Endothelial cell of hepatic sinusoid (primary cell): ENCODE measurements at regions not wholly inside any gene's neighbourhood (a gene's known extent, or its start where the extent isn't known, plus 50 kb on each side); places are given as distances from the start of the nearest gene placed in this dataset.
"Not testable (repeated sequence)": the region's sequence is repeated elsewhere in the genome, so short reads cannot be mapped to it uniquely, and the experiment has no call there.

Source experiments
- in situ Hi-C: cut with HindIII; loops from 2 replicates; pipeline ENCODE4 v1.10.0; 2017; ENCODE audit warnings: low sequenced_read_pairs

GRCh38 chr1:190665045-190665444 lies 187.4 kb upstream of the BRINP3 start:
- in situ Hi-C loops, result no loop called here

DNA sequence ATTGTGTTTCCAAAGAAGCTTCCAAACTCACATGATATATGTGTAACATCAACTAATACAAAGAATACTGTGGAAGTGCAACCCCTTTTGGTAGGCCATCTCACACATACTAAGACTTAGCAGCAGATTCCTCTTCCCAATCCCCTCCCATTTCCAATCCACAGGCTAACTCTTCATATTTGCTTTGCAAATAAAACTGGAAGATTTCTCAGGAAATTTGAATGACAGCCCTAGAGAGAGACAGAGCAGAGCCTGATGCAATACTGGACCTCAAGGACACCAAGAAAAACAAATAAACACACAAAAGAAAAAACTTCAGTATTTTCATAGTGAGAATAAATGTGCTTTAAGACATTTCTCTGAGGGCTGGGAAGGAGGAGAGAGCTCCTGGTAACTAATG lies 190.2 kb upstream of the BRINP3 start:
- in situ Hi-C loops, result no loop called here

DNA sequence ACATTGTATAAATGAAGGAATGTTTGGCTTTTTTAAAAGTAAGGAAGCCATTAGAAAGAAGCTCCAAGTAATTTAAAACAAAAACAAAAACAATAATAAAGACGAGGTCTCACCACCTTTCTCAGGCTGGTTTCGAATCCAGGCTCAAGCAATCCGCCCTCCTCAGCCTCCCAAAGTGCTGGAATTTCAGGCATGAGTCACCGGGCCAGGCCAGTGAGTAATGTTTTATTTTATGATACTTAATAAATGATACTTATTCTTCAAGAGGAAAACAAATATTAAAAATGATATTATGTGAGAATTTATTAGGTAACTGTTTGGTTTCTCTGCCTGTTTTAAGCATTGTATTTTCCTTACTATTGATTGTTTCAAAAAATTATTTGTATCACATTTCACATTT lies 201.4 kb upstream of the BRINP3 start:
- in situ Hi-C loops, result no loop called here

DNA sequence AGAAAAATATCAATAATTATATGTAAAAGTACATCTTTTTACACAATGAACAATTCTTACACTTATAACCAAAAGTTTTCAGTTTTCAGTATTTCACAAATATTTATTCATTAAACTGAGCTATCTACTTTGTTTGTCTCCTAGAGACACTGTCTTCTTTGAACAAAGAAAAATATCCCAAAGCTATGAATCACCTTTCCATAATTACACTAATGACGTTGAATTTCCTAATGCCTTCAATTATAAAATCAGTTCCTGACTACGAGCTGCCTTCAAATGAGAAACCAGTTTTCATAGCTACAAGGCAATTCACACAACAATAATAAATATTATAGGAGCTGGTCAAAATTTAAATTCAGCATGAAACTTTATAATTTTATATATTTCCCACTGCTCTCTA lies 201.8 kb upstream of the BRINP3 start:
- in situ Hi-C loops, result no loop called here

- in situ Hi-C loops, result no loop called here
These were observed 202.3 kb upstream of the BRINP3 start for GRCh38 chr1:190679983-190680382.

DNA sequence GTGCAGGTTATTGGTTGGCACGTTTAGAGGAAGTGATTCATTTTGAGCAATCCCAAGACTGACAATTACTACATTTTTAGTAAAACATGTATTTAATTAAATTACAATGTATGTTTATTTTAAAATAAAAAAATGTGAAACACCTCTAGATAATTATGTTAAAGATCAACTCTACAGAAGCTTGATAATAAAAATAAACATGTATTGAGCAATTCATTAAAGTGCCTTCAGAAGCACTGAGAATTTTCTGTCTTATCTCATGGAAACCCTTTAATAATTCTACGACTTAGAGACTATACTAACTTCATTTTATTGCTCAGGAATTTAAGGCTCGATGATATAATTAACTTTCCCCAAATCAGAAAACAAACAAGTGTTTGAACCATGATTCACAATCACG lies 208.0 kb upstream of the BRINP3 start:
- in situ Hi-C loops, result no loop called here

DNA sequence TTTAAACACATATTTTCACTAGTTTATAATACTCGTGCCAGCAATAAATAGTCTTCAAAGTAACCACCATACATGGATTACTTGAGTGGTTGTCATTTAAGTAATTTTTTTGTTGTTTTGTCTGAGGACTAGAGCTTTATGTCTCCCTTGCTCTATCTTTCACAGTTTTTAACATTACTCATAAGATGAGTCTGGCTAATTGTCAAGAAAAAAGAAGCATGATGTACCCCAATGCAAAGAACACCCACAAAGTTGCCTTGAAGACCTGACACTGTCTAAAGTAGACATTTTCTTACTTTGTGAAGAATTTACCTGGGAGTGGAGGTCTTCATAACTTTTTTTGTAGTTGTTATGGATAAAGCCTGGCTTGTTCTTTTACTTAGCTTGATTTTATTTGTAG lies 210.4 kb upstream of the BRINP3 start:
- in situ Hi-C loops, result no loop called here

DNA sequence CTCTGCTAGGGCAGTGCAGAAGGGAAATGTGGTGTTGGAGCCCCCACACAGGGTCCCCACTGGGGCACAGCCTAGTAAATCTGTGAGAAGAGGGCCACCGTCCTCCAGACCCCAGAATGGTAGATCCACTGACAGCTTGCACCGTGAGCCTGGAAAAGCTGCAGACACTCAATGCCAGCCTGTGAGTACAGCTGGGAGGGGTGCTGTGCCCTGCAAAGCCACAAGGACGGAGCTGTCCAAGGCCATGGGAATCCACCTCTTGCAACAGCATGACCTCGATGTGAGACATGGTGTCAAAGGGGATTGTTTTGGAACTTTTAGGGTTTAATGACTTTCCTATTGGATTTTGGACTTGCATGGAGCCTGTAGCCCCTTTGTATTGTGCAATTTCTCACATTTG lies 220.8 kb upstream of the BRINP3 start:
- in situ Hi-C loops, result not testable (repeated sequence)

DNA sequence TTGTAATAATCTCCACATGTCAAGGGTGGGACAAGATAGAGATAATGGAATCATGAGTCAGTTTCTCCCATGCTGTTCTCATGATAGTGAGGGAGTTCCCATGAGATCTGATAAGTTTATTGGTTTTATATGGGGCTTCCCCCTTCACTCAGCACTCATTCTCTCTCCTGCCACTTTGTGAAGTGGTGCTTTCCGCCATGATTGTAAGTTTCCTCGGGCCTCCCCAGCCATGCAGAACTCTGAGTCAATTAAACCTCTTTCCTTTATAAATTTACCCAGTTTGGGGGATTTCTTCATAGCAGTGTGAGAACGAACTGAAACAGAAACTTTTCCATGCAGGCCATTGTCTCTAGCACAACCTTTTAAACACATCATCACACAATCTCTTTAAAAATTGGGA lies 221.5 kb upstream of the BRINP3 start:
- in situ Hi-C loops, result no loop called here

DNA sequence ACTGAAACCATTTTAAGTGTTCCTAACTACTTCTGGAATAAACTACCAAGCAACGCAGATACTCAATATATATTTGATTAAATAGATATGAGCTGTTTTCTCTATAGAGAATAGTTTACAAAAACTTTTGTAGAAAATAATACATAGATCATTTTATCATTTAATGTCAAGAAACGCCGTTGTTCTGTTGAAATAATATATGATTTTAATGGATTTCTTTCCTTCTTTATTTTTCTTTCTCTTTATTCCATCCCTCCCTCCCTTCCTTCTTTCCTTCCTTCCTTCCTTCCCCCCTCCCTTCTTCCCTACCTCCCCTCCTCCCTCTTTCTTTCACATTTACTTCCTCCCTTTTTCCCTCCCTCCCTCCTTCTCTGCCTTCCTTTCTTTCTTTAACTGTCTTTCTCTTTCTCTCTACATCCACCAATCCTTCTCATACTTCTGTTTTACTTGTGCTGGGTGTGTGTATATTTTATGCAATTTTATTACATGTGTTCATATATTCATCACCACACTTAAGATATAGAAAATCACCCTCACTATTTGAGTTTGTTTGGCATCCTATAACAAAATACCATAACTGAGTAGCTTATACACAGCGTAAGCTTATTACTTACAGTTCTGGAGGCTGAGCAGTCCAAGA lies 230.9 kb upstream of the BRINP3 start:
- in situ Hi-C loops, result no loop called here

DNA sequence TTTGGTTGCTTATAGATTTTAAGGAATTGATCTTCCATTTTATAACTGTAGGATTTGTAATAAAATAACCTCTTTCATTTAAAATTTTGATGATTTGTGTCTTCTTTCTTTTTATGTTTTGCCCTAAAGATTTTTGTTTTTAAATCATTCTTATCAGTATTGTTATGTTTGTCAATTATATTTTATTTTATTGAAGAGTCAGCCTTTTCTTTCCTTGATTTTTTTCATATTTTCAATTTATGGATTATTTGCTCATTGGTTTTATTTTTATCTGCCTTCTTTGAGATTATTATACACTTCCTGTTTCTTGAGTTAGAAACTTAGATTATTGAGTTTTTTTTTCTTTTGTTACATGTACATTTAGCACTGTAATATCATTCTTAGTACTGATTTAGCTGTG lies 233.4 kb upstream of the BRINP3 start:
- in situ Hi-C loops, result no loop called here

DNA sequence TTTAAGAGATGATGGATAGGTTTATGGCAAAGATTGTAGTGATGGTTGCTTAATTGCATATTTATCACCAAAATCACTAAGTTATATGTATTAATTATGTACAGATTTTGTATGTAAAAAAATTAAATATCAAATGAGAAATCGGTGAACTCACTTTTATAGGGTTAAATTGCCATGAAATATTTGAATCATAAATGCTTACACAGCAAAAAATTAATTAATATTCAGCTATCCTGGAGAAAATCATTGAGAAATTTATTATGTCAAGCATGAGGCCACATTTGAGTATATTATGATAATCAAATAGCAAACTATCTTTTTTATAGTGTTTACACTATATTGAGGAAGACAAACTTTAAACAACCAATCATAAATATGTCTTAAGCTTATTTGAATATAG lies 239.4 kb upstream of the BRINP3 start:
- in situ Hi-C loops, result no loop called here

- in situ Hi-C loops, result no loop called here
These were observed 259.4 kb upstream of the BRINP3 start for GRCh38 chr1:190736971-190737590.

DNA sequence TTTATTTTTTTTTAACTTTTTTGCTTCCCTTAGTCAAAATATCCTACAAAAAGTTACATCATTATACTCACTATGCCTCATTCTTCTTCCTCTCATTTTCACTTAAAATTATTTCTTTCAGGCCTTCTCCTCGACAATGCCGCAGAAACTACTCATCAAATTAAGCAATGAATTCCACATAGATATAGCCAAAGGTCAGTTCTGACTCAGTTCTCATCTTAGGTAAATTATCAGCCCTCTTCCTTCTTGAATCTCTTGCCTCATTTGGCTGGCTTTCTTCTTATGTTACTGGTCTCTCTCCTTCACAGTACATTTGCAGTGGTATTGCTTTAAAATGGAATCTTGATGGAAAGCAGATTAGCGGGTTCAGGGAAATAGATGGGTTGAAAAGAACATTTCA lies 260.7 kb upstream of the BRINP3 start:
- in situ Hi-C loops, result no loop called here

DNA sequence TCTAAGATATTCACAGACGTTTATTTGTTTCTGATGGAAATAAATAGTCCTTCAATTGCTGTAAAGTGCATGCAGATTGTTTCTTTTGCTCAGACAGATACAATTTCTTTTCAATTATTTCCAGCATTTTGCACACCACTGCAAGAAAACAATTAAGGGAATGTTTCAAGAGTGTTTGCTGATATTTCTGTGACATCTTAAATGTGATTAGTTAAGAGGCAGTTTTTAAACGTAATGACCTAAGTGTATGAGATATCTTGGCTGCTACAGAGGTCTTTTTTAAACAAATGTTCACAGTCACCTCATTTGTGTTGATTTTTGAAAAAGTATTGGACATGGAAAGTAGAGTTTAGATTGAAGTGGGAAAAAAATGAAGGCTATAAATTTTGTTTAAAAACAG lies 262.3 kb upstream of the BRINP3 start:
- in situ Hi-C loops, result no loop called here

DNA sequence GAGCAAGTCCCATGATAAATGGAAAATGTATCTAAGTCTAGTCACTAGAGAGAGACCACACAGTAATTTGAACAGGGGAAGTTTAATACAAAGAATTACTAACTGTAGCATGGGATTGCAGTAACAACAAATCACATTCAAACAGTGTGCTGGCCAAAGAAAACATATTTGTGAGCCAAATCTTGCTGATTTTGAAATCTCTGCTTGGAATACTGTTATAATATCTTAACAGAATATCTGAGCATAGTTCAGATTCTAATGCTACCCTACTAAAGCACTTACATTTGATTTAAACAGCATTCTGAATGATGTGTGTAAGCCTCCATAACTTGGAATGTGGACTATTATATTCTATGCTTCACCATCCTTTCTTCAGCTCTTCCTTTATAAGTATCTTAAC lies 270.0 kb upstream of the BRINP3 start:
- in situ Hi-C loops, result no loop called here

DNA sequence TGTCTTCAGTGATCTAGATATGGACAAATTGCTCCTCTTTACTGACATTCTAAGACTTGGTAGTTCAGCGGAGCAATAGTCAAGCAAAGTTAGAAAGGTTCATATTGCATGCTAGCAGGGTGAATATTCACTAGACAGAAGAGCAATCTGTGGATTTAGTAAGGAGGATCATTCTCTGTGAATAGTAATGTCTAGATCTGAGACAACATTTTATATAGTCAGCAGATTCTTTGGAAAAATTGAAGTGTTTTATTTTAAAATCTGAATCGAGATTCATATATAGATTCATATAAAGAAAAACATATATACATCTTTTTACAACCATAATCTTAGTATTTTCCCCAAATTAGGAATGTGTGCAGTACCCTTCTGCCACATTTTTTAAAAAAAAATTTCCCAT lies 274.5 kb upstream of the BRINP3 start:
- in situ Hi-C loops, result no loop called here

DNA sequence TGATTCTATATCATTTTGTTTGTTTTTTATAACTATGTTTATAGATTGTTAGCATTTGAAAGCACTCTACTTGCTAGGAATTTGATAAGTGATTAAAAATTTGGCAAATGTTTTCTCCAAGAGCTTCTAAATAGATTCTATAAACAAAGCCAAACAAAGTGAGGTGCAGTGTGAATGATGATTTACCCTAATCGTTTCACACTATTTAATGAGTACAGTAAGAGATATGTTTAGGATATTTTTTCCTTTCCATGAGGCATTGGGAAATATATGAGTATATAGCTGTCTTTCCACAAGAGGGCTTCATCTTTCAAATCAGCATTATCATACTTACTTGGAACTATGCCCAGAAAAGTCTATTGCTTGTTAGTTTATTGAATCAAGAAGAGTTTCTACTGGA lies 277.0 kb upstream of the BRINP3 start:
- in situ Hi-C loops, result no loop called here

GRCh38 chr1:190759807-190760206 lies 282.1 kb upstream of the BRINP3 start:
- in situ Hi-C loops, result no loop called here

GRCh38 chr1:190762325-190762724 lies 284.7 kb upstream of the BRINP3 start:
- in situ Hi-C loops, result no loop called here

DNA sequence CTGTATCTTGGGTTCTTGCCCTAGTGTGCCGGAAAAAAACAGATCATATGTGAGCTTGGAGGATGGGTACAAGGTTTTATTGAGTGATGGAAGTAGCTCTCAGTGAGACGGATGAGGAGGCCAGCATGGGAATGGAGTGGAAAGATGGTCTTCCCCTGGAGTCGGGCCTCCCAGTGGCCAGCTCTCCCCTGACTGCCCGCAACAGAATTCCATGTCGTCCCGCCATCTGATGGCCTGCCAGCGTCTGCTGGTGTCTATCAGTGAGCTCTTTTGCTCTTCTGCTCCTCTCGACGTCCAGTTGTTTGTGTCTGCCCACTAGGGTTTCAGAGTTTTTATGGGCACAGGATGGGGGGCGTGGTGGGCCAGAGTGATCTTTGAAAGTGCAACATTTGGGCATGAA lies 315.2 kb upstream of the BRINP3 start:
- in situ Hi-C loops, result no loop called here

DNA sequence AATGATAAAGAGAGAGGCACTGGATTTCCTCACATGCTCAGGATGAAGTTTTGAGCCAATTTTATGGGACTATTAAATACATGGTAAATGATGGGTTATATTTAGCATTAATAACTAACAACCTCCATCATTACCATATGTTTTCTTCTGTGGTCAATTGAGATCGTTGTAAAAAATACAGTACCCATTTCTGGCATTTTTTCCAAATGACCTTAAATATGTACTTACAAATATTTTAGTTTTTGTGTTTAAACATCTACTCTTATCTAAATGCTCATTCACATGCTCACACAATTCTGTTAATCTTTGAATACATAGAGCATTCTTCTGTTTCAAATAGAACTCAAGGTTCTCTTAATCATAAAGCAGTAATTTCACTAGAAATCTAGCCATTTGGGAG lies 330.0 kb upstream of the BRINP3 start:
- in situ Hi-C loops, result no loop called here

DNA sequence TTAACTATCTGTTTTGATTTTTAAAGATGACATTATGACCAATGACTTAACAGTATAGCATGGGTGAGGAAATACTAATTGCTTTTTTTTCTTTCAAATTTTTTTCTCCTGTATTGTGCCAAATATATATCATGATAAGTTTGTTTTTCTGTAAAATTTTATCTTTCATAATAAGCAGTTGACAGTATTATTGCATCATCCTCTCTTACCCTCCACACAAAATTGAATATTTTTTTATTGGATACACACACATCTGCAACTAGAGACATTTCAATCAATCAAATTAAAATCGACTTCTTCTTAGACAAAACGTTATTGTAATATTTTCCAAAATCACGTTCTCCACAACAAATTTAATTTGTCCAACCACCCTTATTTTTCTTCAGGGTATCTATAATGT lies 330.4 kb upstream of the BRINP3 start:
- in situ Hi-C loops, result no loop called here
